PC-9 (cell line): ENCODE measurements at regions not wholly inside any gene's neighbourhood (a gene's known extent, or its start where the extent isn't known, plus 50 kb on each side); places are given as distances from the start of the nearest gene placed in this dataset.

Experiments
- CTCF ChIP-seq: fragments of 200-600 bp; sonication (generic); conservative IDR thresholded peaks from 2 replicates; pipeline ENCODE4 v1.6.1; 2017; ENCODE audit warnings: mixed run types, antibody characterized with exemption, mild to moderate bottlenecking, moderate library complexity
- EZH2 ChIP-seq: fragments of 200-600 bp; sonication (generic); IDR thresholded peaks from 2 replicates; pipeline ENCODE4 v1.8.0; 2017; ENCODE audit warnings: antibody characterized with exemption, low read depth

GRCh38 chr22:48192071-48192470 lies 1429.6 kb downstream of the TBC1D22A start:
- TF ChIP-seq CTCF (no peak), EZH2 (no peak)
